Liver (tissue), 8 donors: ENCODE measurements at regions not wholly inside any gene's neighbourhood (a gene's known extent, or its start where the extent isn't known, plus 50 kb on each side); places are given as distances from the start of the nearest gene placed in this dataset.

Experiments used
- DNase-seq: peaks from one replicate; pipeline ENCODE4 v3.0.0-alpha.2; 2017; ENCODE audit warnings: low spot score
- H3K27ac ChIP-seq, 2 donors: one replicate each; pipeline ENCODE4 v1.7.0; 2013; ENCODE audit warnings: inconsistent platforms in 2 of 2, low read length in 2 of 2, control low read depth in 1 of 2, low read depth in 1 of 2, mild to moderate bottlenecking in 1 of 2
- H3K27me3 ChIP-seq, 4 donors: one replicate each; pipeline versions ENCODE4 v1.6.1 to v1.7.0; 2013; ENCODE audit warnings: low read length in 3 of 4, inconsistent platforms in 1 of 4, mild to moderate bottlenecking in 1 of 4, moderate library complexity in 1 of 4; ENCODE audit not compliant: control insufficient read depth in 4 of 4, insufficient read depth in 4 of 4
- H3K36me3 ChIP-seq, 4 donors: one replicate each; pipeline versions ENCODE4 v1.6.1 to v1.7.0; 2013; ENCODE audit warnings: low read length in 3 of 4, mild to moderate bottlenecking in 3 of 4, low read depth in 1 of 4, moderate library complexity in 1 of 4; ENCODE audit not compliant: control insufficient read depth in 4 of 4, insufficient read depth in 3 of 4
- H3K4me1 ChIP-seq, 4 donors: one replicate each; pipeline versions ENCODE4 v1.6.1 to v1.7.0; 2013; ENCODE audit warnings: low read length in 3 of 4, mild to moderate bottlenecking in 3 of 4, moderate library complexity in 1 of 4; ENCODE audit not compliant: control insufficient read depth in 4 of 4, insufficient read depth in 4 of 4
- H3K4me3 ChIP-seq, 3 donors: one replicate each; pipeline versions ENCODE4 v1.6.1 to v1.7.0; 2013; ENCODE audit warnings: low read length in 3 of 3, control low read depth in 1 of 3, low read depth in 1 of 3, mild to moderate bottlenecking in 1 of 3
- H3K9ac ChIP-seq, 2 donors: one replicate each; pipeline ENCODE4 v1.7.0; 2013; ENCODE audit warnings: low read length in 2 of 2, mild to moderate bottlenecking in 2 of 2, moderate library complexity in 2 of 2, control low read depth in 1 of 2, low read depth in 1 of 2
- H3K9me3 ChIP-seq, 4 donors: one replicate each; pipeline versions ENCODE4 v1.6.1 to v1.7.0; 2013; ENCODE audit warnings: low read length in 3 of 4; ENCODE audit not compliant: control insufficient read depth in 4 of 4
- CTCF ChIP-seq: fragments of 150-350 bp; IDR thresholded peaks from 2 replicates; pipeline ENCODE4 v1.5.1; 2017; ENCODE audit warnings: improper control_type of control experiment, low read depth, low read length; ENCODE audit not compliant: missing input control
- EGR1 ChIP-seq, 2 donors: IDR thresholded peaks; 2 replicates each; pipeline ENCODE4 v1.6.1; 2016 to 2018; ENCODE audit warnings: antibody characterized with exemption in 2 of 2, low read depth in 2 of 2
- FOXA1 ChIP-seq: IDR thresholded peaks from 2 replicates; pipeline ENCODE4 v1.6.1; 2016; ENCODE audit warnings: antibody characterized with exemption
- FOXA2 ChIP-seq: IDR thresholded peaks from 2 replicates; pipeline ENCODE4 v1.6.1; 2016; ENCODE audit warnings: antibody characterized with exemption
- GABPA ChIP-seq, 2 donors: IDR thresholded peaks in 1 of 2; conservative IDR thresholded peaks in 1 of 2; 2 replicates each; pipeline ENCODE4 v1.6.1; 2016; ENCODE audit warnings: antibody characterized with exemption in 2 of 2, mild to moderate bottlenecking in 1 of 2, moderate library complexity in 1 of 2
- HNF4A ChIP-seq, 2 donors: conservative IDR thresholded peaks; 2 replicates each; pipeline ENCODE4 v1.6.1; 2016; ENCODE audit warnings: antibody characterized with exemption in 2 of 2, mild to moderate bottlenecking in 2 of 2
- HNF4G ChIP-seq: IDR thresholded peaks from 2 replicates; pipeline ENCODE4 v1.6.1; 2016; ENCODE audit warnings: antibody characterized with exemption
- JUND ChIP-seq, 2 donors: IDR thresholded peaks; 2 replicates each; pipeline ENCODE4 v1.6.1; 2016; ENCODE audit warnings: antibody characterized with exemption in 2 of 2
- MAX ChIP-seq: IDR thresholded peaks from 2 replicates; pipeline ENCODE4 v1.6.1; 2016; ENCODE audit warnings: antibody characterized with exemption
- NR2F2 ChIP-seq: IDR thresholded peaks from 2 replicates; pipeline ENCODE4 v1.6.1; 2016; ENCODE audit warnings: antibody characterized with exemption
- RAD21 ChIP-seq, 2 donors: IDR thresholded peaks; 2 replicates each; pipeline ENCODE4 v1.6.1; 2016; ENCODE audit warnings: antibody characterized with exemption in 2 of 2, mild to moderate bottlenecking in 2 of 2
- RXRA ChIP-seq, 2 donors: IDR thresholded peaks; 2 replicates each; pipeline ENCODE4 v1.6.1; 2017 to 2018; ENCODE audit warnings: antibody characterized with exemption in 2 of 2, mild to moderate bottlenecking in 1 of 2
- SP1 ChIP-seq: IDR thresholded peaks from 2 replicates; pipeline ENCODE4 v1.6.1; 2018; ENCODE audit warnings: antibody characterized with exemption, mild to moderate bottlenecking
- TAF1 ChIP-seq: conservative IDR thresholded peaks from 2 replicates; pipeline ENCODE4 v1.6.1; 2016; ENCODE audit warnings: antibody characterized with exemption, mild to moderate bottlenecking
- YY1 ChIP-seq: IDR thresholded peaks from 2 replicates; pipeline ENCODE4 v1.6.1; 2016; ENCODE audit warnings: antibody characterized with exemption, mild to moderate bottlenecking
- WGBS: extraction: QIAGEN DNeasy Blood & Tissue Kit; methylation state at CpG from one replicate; pipeline ENCODE4 v1.1.7; 2013; 5-methylcytosine and 5-hydroxymethylcytosine counted together
- TF ChIP-seq, protein P1 (sequence below): IDR thresholded peaks from 2 replicates; pipeline ENCODE4 v1.6.1; 2016; ENCODE audit warnings: antibody characterized with exemption
- TF ChIP-seq, protein P2 (sequence below): IDR thresholded peaks from 2 replicates; pipeline ENCODE4 v1.6.1; 2016; ENCODE audit warnings: antibody characterized with exemption
- donor health status: healthy.
- donor health status: healthy.
- donor health status: healthy.
- donor health status: healthy.
- donor health status: healthy.

DNA sequence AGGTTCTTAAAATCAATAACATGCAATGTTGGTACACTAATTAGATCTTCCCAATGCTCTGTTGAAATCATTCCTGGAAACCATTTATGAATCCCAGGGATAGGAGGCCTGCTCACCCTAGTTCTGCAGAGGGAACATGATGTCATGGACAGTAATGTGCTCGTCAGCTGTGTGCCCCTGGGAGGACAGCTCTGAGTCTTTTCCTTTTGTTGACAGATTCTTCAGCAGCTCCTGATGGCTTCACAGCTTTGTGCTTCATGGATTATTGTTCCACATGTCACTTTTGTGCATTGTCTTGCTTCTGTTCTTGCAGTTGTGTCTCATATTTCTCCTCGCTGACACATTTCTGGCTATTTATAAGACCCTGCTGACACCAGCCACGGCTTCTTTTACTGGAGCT, 367.5 kb downstream of the CCSER2 start (continued):
- TF ChIP-seq FOXA1 = no peak

DNA sequence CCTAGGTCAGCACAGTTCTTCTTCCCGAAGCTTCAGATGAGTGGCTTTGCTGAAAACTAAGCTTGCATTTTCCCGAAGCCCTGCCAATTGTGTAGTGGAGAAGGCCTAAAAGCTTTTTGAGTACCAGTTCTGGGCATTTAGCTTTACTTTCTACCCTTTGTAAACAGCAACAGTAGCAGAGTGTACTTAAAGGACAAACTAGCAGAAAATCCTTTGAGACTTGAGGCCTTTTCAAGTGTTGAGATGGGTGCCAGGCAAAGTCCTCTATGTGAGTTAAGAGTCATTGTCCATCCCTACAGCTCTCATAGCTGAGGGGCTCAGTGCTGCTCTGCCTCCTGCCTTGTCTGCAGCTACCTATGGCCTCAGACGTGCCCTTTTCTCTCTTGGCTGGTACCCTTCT, 368.2 kb downstream of the CCSER2 start:
- no peaks in the 10 kb centered on the region for H3K36me3 ChIP-seq
- H3K9me3 ChIP-seq = peaks cover 0 to 8% (median 2%) of the 10 kb centered on the region in 4 donors
- DNase-seq = no peak
- H3K27ac ChIP-seq = no peak overlapping the region
- H3K9ac ChIP-seq = no peak overlapping the region
- H3K4me1 ChIP-seq = no peaks in the 10 kb centered on the region
- H3K4me3 ChIP-seq = no peak overlapping the region
- H3K27me3 ChIP-seq = no peaks in the 10 kb centered on the region
- TF ChIP-seq RAD21 (IDR thresholded peaks at IDR 0.05) = no peak
- TF ChIP-seq NR2F2 = no peak
- no peak for TF ChIP-seq FOXA2
- no peak for TF ChIP-seq YY1
- TF ChIP-seq, protein P1, sequence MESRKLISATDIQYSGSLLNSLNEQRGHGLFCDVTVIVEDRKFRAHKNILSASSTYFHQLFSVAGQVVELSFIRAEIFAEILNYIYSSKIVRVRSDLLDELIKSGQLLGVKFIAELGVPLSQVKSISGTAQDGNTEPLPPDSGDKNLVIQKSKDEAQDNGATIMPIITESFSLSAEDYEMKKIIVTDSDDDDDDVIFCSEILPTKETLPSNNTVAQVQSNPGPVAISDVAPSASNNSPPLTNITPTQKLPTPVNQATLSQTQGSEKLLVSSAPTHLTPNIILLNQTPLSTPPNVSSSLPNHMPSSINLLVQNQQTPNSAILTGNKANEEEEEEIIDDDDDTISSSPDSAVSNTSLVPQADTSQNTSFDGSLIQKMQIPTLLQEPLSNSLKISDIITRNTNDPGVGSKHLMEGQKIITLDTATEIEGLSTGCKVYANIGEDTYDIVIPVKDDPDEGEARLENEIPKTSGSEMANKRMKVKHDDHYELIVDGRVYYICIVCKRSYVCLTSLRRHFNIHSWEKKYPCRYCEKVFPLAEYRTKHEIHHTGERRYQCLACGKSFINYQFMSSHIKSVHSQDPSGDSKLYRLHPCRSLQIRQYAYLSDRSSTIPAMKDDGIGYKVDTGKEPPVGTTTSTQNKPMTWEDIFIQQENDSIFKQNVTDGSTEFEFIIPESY = no peak
- TF ChIP-seq HNF4A (conservative IDR thresholded peaks at IDR 0.05) = no peak
- no peak for TF ChIP-seq TAF1
- TF ChIP-seq FOXA1 = no peak
- TF ChIP-seq, protein P2, sequence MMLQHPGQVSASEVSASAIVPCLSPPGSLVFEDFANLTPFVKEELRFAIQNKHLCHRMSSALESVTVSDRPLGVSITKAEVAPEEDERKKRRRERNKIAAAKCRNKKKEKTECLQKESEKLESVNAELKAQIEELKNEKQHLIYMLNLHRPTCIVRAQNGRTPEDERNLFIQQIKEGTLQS = no peak
- TF ChIP-seq MAX = no peak
- no peak for TF ChIP-seq EGR1 (IDR thresholded peaks at IDR 0.05; ENCODE audit: low read depth in 2 of 2)
- TF ChIP-seq RXRA (IDR thresholded peaks at IDR 0.05) = no peak
- TF ChIP-seq JUND (IDR thresholded peaks at IDR 0.05) = no peak
- 84% methylated on average over 3 of the region's 3 CpGs for WGBS

- 84% methylated on average over 1 of the region's 1 CpG for WGBS
- no peak for DNase-seq
Observed at GRCh38 chr10:84698989-84699388, 370.6 kb downstream of the CCSER2 start.

More at GRCh38 chr10:84698989-84699388, 370.6 kb downstream of the CCSER2 start:
- H3K36me3 ChIP-seq = no peaks in the 10 kb centered on the region
- H3K9ac ChIP-seq = no peak overlapping the region
- no peak for TF ChIP-seq GABPA (IDR thresholded peaks at IDR 0.05 in 1 of 2, conservative IDR thresholded peaks at IDR 0.05 in 1 of 2)
- no peak for TF ChIP-seq HNF4A (conservative IDR thresholded peaks at IDR 0.05)
- TF ChIP-seq JUND (IDR thresholded peaks at IDR 0.05) = no peak
- no peak for TF ChIP-seq SP1
- no peak for TF ChIP-seq FOXA2
- TF ChIP-seq, protein P2 = no peak
- TF ChIP-seq, protein P1 = no peak
- TF ChIP-seq CTCF = no peak
- TF ChIP-seq HNF4G = no peak
- H3K27ac ChIP-seq = no peak overlapping the region
- H3K9me3 ChIP-seq = no peaks in the 10 kb centered on the region
- no peak overlapping the region for H3K4me3 ChIP-seq
- no peaks in the 10 kb centered on the region for H3K4me1 ChIP-seq
- H3K27me3 ChIP-seq = no peaks in the 10 kb centered on the region
